ENCODE measurements at regions not wholly inside any gene's neighbourhood (a gene's known extent, or its start where the extent isn't known, plus 50 kb on each side); places are given as distances from the start of the nearest gene placed in this dataset.

GRCh38 chr12:87039536-87039935, 783.3 kb upstream of the MGAT4C start:
- Histone ChIP-seq H3F3A (ENCODE audit: insufficient read depth, low read length) (no peaks in the 10 kb centered on the region), H3K79me2 (ENCODE audit: insufficient read depth, low read length) (no peaks in the 10 kb centered on the region), H3K4me2 (ENCODE audit: low read length) (no peak overlapping the region), H3K36me3 (ENCODE audit: insufficient read depth, low read length) (no peaks in the 10 kb centered on the region), H3K9me2 (ENCODE audit: low read depth, low read length) (no peaks in the 10 kb centered on the region), H3K27me3 (ENCODE audit: insufficient read depth, low read length) (no peaks in the 10 kb centered on the region), H3K4me1 (ENCODE audit: insufficient read depth, low read length, severe bottlenecking) (no peaks in the 10 kb centered on the region), H3K27ac (ENCODE audit: low read depth, low read length, poor library complexity, severe bottlenecking) (no peak overlapping the region), H2AFZ (ENCODE audit: low read length) (no peak overlapping the region), H3K9me3 (ENCODE audit: low read length) (no peaks in the 10 kb centered on the region), H3K4me3 (ENCODE audit: low read depth, low read length, poor library complexity, severe bottlenecking) (no peak overlapping the region), H4K20me1 (ENCODE audit: insufficient read depth, low read length) (no peaks in the 10 kb centered on the region), H3K9ac (ENCODE audit: low read length) (no peak overlapping the region)
- TF ChIP-seq CTCF (IDR thresholded peaks at IDR 0.05; ENCODE audit: low read length) (no peak), EZH2 (IDR thresholded peaks at IDR 0.05; ENCODE audit: borderline replicate concordance, low read length) (no peak)

GRCh38 chr12:87038098-87038497, 781.9 kb upstream of the MGAT4C start:
- no peak for TF ChIP-seq EZH2 (IDR thresholded peaks at IDR 0.05; ENCODE audit: borderline replicate concordance, low read length)
- no peak for TF ChIP-seq CTCF (IDR thresholded peaks at IDR 0.05; ENCODE audit: low read length)
- no peak overlapping the region for H3K9ac ChIP-seq (ENCODE audit: low read length)
- H3K4me1 ChIP-seq (ENCODE audit: insufficient read depth, low read length, severe bottlenecking): no peaks in the 10 kb centered on the region
- no peaks in the 10 kb centered on the region for H3K27me3 ChIP-seq (ENCODE audit: insufficient read depth, low read length)
- H3K27ac ChIP-seq (ENCODE audit: low read depth, low read length, poor library complexity, severe bottlenecking): no peak overlapping the region
- no peaks in the 10 kb centered on the region for H4K20me1 ChIP-seq (ENCODE audit: insufficient read depth, low read length)
- H2AFZ ChIP-seq (ENCODE audit: low read length): no peak overlapping the region
- H3F3A ChIP-seq (ENCODE audit: insufficient read depth, low read length): no peaks in the 10 kb centered on the region
- H3K9me3 ChIP-seq (ENCODE audit: low read length): no peaks in the 10 kb centered on the region
- no peaks in the 10 kb centered on the region for H3K9me2 ChIP-seq (ENCODE audit: low read depth, low read length)
- H3K4me3 ChIP-seq (ENCODE audit: low read depth, low read length, poor library complexity, severe bottlenecking): no peak overlapping the region
- no peaks in the 10 kb centered on the region for H3K79me2 ChIP-seq (ENCODE audit: insufficient read depth, low read length)
- H3K36me3 ChIP-seq (ENCODE audit: insufficient read depth, low read length): no peaks in the 10 kb centered on the region
- H3K4me2 ChIP-seq (ENCODE audit: low read length): no peak overlapping the region

- Histone ChIP-seq H3K27me3 (ENCODE audit: insufficient read depth, low read length) (no peaks in the 10 kb centered on the region), H3K4me2 (ENCODE audit: low read length) (no peak overlapping the region), H3K4me3 (ENCODE audit: low read depth, low read length, poor library complexity, severe bottlenecking) (no peak overlapping the region), H3K4me1 (ENCODE audit: insufficient read depth, low read length, severe bottlenecking) (no peaks in the 10 kb centered on the region), H3K9me3 (ENCODE audit: low read length) (no peaks in the 10 kb centered on the region), H3K36me3 (ENCODE audit: insufficient read depth, low read length) (no peaks in the 10 kb centered on the region), H2AFZ (ENCODE audit: low read length) (no peak overlapping the region), H3K9ac (ENCODE audit: low read length) (no peak overlapping the region), H3K79me2 (ENCODE audit: insufficient read depth, low read length) (no peaks in the 10 kb centered on the region), H4K20me1 (ENCODE audit: insufficient read depth, low read length) (no peaks in the 10 kb centered on the region), H3K27ac (ENCODE audit: low read depth, low read length, poor library complexity, severe bottlenecking) (no peak overlapping the region), H3K9me2 (ENCODE audit: low read depth, low read length) (no peaks in the 10 kb centered on the region), H3F3A (ENCODE audit: insufficient read depth, low read length) (no peaks in the 10 kb centered on the region)
- TF ChIP-seq CTCF (IDR thresholded peaks at IDR 0.05; ENCODE audit: low read length) (no peak), EZH2 (IDR thresholded peaks at IDR 0.05; ENCODE audit: borderline replicate concordance, low read length) (no peak)
Measured at GRCh38 chr12:87025976-87026375, 769.8 kb upstream of the MGAT4C start.

Data from OCI-LY1 (cell line).